GM21529 (cell line): ENCODE measurements at regions not wholly inside any gene's neighbourhood (a gene's known extent, or its start where the extent isn't known, plus 50 kb on each side); places are given as distances from the start of the nearest gene placed in this dataset.
"Not testable (repeated sequence)": the region's sequence is repeated elsewhere in the genome, so short reads cannot be mapped to it uniquely, and the experiment has no call there.

ENCODE experiments used
- ATAC-seq: cut with Tn5 transposase; IDR thresholded peaks from one replicate; pipeline ENCODE4 v1.9.1; 2021; ENCODE audit not compliant: unreplicated experiment

DNA sequence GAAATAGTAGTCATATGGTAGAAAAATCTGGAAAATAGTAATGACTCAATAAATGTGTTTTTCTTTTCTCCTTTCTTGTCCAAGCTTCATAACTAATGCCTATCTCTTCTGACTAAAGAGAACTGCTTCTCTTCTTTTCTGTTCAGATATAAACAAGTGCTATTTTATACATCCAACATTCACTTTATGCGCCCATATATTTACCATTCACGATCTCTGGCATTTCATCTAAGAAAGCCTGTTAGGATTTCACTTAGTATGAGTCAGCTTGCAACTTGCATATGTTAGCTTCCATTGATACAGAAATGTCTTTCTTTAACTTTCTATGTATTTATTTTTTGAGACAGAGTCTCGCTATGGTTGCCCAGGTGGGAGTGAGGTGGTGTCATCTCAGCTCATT lies 224.9 kb downstream of the VAPA start:
- ATAC-seq, result no peak

DNA sequence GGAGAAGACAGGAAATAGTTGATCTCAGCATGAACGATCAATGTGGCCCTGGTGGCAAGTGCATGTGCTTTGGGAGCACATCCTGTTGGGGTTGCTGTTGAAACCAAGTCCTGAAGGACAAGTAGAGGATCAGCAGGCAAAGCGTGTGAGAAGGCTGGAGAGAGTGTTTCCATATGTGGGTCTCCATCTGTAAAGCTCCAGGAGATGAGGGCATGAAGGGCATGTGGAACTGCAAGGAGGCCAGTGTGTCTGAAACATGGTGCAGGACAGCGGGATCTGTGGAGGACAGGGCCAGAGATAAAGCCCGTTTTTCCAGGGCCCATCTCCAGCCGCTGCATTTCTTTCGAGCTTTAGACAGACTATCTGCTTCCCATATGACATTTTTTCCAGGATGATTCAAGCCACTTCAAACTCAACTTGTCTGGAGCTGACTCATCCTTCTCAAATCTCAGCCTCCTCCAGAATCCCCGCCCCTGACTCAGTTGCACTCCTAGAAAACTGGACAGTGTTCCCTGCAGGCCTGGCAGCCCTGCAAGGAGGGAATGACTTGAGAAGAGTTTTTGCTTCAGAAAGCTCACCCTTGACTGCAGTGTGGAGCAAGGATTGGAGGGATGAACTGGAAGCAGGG lies 226.1 kb downstream of the VAPA start:
- ATAC-seq, result no peak

DNA sequence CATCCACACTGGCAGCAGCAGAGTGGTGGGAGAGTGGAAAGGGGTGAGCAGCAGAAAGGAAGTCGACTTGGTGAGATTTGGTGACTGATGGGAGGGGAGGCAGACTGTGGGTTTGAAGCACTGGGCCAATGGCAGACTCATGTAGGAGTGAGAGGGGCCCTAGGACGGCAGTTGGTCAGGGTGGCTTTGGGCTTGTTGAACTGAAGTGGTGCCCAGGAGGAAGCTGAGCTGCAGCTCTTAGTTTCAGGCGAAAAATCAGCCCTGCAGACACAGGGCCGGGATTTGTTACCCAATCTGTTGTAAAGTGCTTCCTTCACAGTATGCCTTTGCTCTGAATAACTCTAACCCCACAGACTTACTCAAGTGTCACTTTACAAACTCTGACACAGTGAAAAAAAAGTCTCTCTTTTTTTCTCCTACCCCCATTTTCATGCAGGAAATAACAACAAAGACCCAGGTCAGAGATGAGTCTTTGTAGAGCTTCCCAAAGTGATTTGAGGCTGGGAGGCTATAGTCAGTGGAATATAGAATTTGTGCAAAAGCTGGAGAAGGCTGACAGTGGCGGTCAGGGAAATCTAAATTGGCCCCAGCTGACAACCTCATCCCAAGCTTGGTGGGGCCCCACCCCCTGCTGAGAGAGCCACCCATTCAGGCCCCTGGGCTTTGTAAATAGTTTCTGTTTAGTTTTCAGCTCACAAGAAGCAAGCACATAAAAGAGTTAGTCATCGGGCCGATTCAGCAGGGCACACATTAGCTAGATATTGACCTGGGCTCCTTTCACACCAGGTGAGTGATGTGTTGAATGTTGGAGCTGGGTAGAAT lies 226.9 kb downstream of the VAPA start:
- ATAC-seq, result no peak

DNA sequence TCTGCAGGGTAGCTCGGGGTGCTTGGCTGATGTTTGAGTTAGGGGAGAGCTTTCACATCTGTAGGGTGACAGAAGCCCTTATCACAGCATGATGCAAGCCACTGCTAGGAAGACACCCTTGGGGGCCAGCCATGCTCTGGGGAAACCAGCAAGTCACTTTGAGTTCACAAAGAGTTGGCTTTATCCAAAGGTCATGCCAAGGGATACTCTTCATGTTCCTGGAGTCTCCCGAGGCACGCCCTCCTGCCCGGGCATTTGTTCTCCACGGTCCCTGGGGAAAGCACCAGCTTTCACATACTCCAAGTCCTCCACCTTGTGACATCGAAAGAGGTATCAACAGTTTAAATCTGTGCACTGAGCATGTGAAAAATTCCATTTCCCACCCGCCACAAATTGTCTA lies 227.7 kb downstream of the VAPA start:
- no peak for ATAC-seq

DNA sequence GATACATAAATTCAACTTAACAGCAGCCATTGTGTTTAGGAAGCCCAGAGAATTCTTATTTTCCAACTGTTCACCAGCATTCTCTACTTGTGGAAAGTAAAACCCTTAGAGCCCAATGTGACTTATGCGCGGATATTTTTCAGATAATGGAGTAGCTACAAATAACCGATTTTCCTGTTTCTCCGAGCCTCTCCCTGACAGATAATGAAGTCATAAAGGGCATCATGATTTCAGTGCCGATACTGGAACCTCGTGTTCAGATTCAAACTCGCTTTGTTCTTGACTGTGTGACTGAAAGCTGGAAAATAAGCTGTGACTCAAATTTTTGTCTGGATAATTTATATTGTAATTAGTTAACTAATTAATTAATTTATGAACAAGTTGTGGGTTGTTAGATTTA lies 228.2 kb downstream of the VAPA start:
- ATAC-seq, result no peak

DNA sequence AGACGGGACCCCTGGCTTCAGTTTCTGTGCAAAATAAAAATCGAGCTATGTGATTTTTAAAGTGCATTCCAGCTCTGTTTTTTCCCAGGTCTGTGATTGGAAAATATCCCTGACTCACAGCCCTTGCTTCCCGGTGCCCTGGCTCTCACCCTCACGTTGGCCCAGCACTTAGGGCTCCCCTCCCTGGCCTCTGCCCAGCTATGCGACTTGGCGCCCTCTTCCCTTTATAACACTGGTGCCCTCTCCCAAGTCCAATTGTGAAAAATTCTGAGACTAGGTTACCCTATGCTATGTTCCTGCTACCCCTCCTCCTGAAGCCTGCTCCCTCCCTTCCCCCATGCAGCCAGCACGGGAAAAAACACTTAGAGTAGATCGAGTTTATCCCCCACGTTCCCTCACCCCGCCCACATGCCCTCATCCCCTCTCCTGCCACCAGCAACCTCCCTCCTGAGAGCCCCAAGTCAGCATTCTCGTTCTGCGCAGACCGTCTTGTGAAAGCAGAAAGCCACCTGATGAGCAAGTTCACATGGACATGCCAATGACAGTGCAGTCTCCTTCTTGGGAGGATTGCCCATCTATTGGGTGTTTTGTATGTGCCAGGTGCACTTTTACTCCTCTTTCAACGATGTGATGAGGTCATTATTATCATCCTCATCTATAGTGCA lies 228.8 kb downstream of the VAPA start:
- ATAC-seq, result no peak

DNA sequence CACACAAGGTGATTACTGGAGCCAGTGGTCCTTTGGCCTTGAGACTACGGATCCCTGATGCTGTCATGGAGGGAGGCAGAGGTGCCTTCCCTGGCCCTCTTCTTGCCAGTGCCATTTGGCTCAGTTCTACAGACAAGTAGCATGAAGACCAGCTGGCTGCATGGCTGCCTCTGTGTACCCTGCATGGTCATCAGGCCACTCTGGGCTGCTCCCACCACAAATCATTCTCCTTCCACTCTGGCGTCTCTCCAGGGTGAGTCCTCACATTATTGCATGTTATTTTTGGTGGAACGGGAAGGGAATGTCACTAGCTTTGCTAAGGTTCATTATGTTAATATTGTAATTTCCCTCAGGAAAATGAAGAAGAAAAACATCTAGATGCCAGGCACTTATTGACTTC lies 229.8 kb downstream of the VAPA start:
- ATAC-seq, result no peak

DNA sequence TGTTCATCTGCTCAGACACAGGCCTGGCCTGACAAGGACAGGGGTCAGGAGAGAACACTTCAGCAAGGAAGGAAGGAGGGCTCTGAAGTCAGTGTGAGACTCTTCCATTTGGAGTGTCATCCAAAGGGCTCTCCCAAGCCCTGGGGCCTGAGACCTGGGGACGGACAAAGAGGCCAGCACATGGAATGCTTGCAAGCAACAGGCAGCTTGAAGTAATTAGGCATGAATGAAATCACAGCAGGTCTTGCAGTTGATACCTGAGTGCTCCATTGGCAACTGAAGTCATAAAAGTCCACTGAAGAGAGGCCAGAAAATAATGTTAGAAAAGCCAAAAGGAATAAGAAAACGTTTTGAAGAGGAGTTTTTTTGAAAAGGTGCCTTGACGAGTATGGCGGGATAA lies 231.7 kb downstream of the VAPA start:
- ATAC-seq, result no peak

DNA sequence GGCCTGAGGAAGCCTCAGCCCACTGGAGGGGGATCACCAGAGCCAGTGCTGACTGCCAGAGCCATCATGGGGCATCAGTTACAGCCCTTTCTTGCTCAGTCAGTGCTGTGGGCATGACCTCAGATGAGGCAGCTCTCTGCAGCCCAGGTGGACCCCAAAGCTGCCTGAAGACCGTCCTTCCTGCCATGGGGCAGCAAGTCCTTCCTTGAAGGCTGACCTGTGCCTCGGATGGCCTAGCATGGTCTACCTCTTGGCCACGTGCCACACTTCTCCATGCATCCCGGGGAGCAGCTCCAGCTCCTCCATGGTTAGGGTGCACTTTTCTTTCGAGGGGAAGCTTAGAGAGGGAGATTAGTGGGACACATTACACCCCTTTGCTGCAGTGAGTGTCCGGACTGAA lies 233.4 kb downstream of the VAPA start:
- no peak for ATAC-seq

DNA sequence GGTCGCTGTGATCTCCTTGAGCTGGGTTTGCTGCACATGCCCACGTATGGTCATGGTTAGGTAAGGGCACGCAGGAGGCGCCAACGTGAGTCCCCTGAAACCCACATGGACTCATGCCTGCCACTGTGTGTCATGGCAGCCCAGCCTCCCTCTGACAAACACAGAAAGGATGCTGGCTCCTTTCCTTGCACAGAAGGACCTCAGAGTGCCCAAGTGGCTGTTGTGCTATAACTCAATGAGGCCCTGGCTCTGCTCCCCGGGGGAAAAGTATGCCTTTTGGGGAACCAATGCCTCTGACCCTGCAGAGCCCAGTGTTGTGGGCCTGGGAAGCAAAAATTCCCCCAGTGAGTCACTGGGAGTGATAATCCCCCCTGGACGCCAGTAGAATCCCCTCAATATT lies 233.9 kb downstream of the VAPA start:
- no peak for ATAC-seq

DNA sequence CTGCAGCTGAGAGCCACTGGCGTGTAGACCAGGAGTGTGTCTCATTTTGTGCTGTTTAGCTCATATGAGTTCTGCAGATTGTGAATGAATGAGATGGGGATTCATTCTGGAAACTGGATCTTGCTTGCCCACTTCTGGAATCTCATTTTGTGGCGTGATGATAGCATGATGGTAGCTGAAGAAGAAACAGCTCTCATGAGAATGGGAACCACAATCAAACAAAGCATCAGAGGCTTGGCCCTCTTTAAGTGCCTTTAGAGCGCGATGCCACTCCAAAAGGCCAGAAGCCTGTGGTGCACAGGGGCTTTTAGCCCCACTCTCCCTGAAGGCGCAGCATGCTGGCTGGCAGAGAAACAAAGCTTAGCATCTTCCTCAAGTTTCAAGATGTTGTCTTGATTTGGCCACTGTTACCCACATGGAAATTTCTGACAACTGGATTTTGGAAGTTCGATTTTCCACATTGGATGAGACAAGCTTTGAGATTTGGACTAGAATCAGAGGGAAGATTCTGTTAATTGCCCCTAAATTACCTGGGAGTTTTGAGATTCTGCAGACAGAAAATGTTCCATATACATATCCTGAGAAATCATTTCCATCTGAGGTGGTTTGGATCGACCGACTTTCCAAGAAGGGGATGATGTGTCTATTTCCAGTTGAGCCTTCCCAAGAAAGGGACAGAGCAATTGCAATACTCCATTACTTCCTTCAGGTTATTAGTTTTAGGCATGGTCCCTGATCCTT lies 234.5 kb downstream of the VAPA start:
- ATAC-seq, result no peak

DNA sequence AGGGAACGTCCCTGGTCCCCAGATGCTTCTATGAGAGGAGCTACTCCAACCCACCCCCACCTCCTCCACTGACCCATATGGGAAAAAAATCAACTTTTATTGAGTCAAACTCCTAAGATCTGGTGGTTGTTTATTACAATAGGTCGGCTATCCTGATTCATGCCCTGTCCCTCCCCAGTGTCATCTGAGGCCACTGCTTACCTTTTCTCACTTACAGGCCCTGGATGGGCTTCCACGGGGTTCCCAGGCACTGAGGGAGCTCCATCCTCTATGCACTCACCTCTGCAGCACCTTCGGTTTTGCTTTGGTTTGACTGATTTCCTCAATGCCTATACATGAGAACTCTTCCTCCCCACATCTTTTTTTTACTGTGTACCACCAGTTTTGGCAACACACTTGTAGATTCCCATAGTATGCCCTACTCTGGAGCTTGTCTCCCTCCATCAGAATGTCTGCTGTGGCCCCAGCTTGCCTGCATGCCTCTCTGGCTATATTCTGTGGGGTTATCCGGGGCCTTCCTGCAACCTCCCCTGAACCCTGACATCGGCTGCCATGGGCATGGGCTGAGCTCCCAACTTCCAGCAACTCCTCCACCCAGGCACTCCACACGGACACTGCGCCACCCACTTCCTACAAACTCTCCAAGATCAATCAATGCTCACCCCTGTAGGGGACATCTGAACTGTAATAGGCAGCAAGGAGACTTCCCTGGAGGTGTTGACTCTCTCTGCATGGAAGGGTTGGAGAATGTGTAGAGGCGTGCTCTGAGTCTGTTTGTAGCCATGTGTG lies 236.1 kb downstream of the VAPA start:
- no peak for ATAC-seq

DNA sequence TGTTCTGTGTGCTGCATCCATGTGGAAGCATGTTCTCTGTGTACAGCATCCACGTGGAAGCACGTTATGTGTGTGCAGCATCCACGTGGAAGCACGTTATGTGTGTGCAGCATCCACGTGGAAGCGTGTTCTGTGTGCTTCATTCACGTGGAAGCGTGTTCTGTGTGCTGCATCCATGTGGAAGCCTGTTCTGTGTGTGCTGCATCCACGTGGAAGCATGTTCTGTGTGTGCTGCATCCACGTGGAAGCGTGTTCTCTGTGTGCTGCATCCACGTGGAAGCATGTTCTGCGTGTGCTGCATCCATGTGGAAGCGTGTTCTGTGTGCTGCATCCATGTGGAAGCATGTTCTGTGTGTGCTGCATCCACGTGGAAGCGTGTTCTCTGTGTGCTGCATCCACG lies 236.8 kb downstream of the VAPA start:
- not testable (repeated sequence) for ATAC-seq

DNA sequence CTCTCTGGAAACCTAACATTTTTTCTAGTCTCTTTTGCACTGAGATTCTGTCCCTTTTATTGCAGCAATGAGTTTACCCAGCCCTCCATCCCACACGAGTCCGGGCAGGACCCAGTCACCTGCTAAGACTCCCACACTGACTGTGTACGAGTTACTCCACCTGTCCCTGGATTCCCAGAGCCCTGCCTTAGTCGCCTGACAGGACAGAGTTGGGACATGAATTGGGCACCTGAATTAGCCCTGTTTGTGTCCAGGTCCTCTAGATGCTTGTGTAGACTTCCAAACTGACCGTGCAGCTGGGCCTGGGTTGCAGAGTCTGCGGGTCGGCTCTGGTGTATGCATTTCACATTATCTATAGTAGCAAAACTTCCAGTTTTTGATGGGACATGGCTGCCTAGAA lies 238.7 kb downstream of the VAPA start:
- ATAC-seq, result no peak

DNA sequence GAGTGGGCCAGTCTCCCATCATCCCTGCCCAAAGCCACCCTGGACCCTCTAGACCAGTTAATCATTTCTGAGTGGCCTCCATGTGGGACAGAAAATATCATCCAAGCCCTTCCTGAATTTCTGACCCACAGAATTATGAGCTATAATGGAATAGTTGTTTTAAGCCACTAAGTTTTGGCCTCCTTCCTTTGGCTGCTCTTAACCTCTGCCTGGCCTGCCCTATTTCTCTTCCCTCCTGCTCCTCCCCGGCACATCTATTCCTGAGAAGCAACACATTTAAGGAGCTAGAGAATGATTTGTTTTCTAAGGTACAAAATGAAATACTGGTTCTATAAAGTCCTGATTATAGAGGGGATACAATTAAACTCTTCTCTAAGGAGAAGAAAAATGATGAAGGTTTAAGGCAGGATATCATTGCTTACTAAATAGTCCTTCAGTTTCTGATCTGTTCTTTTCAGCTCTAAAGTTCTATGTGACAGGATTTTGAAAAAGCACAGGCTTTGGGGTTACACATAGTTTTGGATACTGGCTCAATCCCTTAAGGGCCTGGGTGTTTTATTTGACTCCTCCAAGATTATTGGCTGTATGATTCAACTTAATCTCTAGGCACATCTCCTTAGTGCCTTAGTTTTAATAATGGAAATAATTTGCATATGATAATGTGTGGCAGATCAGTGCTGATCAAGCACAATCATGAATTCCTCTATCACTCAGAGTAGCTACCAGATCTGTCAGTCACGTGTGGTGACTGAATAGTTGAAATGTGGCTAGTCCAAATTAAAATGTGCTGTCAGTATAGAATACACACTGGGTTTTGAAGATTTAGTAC lies 240.3 kb downstream of the VAPA start:
- no peak for ATAC-seq

DNA sequence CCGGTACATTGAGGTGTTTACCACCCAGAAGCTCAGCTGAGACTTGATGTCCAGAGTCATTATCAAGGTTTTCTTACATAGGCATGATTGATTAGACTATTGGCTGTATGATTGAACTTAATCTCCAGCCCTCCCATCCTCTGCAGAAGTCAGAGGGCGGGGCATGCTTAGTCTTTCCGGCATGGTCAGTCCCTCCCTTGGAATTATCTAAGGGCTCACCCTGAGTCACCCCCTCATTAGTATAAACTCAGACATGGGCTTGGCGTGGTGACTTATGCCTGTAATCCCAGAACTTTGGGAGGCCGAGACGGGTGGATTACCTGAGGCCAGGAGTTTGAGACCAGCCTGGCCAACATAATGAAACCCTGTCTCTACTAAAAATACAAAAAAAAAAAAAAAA lies 243.9 kb downstream of the VAPA start:
- ATAC-seq, result no peak

DNA sequence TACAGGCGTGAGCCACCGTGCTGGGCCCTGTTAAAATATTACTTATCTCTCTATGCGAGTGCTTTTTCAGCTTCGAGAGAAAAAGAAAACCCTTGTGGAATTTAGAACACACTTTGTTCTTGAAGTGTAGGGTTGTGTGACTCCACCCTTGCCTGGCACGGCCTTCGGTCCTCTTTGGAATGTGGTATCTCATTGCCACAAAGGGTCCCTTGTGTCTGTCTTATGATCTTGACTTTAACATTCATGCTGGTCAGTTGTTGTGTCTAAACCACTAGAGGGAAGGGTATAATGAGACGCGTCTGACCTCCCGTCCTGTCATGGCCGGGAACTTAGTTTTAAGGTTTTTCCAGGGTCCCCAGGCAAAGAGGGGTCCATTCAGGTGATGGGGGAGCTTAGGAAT lies 246.4 kb downstream of the VAPA start:
- no peak for ATAC-seq

DNA sequence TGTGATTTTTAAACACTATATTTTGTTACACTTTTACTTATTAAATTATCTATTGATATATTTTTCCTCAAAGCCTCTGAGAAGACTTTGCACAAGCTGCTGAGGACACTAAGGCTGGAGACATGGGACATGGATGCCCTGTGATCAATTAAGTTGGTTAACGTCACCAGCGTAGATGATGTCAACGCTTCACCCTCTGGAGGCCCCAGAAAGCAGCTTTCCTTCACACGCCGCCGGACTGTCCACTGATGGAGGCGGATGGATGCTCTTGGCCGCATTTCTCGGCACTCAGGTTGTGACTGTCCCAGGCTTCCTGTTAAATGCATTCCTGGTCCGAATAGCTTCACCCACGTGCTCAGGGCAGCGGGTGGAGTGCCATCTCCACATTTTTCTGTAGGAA lies 247.5 kb downstream of the VAPA start:
- no peak for ATAC-seq

DNA sequence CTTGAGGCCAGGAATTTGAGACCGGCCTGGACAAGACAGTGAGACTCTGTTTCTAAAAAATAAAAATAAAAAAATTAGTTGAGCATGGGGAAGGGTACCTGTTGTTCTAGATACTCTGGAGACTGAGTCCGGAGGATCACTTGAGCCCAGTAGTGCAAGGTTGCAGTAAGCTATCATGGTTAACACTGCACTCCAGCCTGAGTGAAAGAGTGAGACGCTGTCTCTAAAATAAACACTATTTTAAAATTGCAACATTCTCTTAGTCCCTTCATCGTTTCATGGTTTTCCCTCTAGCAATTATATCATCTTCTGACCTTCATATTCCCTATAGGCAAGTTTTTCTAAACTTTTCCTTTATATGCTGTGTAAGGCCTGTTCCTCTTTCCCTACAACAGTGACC lies 248.5 kb downstream of the VAPA start:
- no peak for ATAC-seq
